Uterus (tissue), 2 donors: ENCODE measurements at regions not wholly inside any gene's neighbourhood (a gene's known extent, or its start where the extent isn't known, plus 50 kb on each side); places are given as distances from the start of the nearest gene placed in this dataset.

Experiments used
- POLR2A ChIP-seq, 2 donors: fragments of 450-650 bp; IDR thresholded peaks; one replicate each; pipeline ENCODE4 v1.6.1; 2016; ENCODE audit warnings: antibody characterized with exemption in 2 of 2, mild to moderate bottlenecking in 1 of 2, moderate library complexity in 1 of 2
- TF ChIP-seq, protein P1 (sequence below), 4 experiments: fragments of 200-600 bp in 2 of 4; fragments of 450-650 bp in 2 of 4; sonication (generic) in 2 of 4; IDR thresholded peaks; one replicate each; pipeline ENCODE4 v1.5.1; 2016 to 2019; ENCODE audit warnings: antibody characterized with exemption in 4 of 4, mild to moderate bottlenecking in 2 of 4, moderate library complexity in 1 of 4

GRCh38 chrX:137287191-137287590 is 253.4 kb upstream of the GPR101 start:
- no peak for TF ChIP-seq POLR2A (IDR thresholded peaks at IDR 0.05)
- TF ChIP-seq, protein P1, sequence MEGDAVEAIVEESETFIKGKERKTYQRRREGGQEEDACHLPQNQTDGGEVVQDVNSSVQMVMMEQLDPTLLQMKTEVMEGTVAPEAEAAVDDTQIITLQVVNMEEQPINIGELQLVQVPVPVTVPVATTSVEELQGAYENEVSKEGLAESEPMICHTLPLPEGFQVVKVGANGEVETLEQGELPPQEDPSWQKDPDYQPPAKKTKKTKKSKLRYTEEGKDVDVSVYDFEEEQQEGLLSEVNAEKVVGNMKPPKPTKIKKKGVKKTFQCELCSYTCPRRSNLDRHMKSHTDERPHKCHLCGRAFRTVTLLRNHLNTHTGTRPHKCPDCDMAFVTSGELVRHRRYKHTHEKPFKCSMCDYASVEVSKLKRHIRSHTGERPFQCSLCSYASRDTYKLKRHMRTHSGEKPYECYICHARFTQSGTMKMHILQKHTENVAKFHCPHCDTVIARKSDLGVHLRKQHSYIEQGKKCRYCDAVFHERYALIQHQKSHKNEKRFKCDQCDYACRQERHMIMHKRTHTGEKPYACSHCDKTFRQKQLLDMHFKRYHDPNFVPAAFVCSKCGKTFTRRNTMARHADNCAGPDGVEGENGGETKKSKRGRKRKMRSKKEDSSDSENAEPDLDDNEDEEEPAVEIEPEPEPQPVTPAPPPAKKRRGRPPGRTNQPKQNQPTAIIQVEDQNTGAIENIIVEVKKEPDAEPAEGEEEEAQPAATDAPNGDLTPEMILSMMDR (IDR thresholded peaks at IDR 0.05) = no peak
